HK-2 (cell line): ENCODE measurements at regions not wholly inside any gene's neighbourhood (a gene's known extent, or its start where the extent isn't known, plus 50 kb on each side); places are given as distances from the start of the nearest gene placed in this dataset.

Experiments
- DNase-seq: peaks from one replicate; pipeline ENCODE4 v3.0.0-alpha.2; 2018; ENCODE audit not compliant: unreplicated experiment

DNA sequence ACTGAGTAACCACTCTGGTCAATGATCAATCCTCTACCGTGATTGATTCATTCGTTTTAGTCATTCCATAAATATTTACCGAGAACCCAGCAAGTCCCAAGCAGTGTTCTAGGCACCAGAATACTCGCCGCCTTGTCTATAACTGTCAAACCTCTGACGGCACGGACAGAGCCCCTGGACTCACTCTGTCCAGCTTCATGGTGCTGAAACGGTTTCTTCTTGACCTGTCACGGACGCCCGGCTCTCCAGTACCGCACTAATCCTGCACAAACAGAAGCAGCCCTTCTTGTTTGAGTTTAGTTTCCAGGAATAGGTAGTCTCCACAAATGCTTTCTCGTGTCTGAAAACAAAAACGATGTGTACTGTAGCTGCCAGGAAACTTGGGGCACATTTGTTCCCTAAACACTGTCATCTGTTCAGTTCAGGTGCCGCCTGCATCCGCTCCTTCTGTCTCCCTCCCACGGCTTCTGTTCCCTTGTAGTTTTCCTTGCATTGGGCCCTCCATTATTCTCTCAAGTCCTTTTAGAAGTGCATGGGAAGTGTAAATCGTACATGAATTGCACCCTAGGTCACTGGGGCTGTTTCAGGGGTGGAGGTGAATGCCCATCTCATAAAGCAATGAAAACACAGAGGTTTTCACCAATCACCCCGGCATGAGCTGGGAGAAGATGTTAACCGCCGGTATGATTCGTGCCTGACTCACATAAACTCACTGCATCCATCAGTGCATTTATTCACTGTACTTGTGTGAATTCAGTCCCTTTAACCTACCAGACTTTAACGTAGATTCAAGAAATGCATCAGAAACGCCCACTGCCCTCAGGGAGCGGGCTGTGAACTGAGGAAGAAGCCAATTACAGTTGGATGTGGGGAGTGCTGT lies 209.3 kb upstream of the CDH4 start:
- DNase-seq, result no peak

GRCh38 chr20:61043681-61044080 lies 208.4 kb upstream of the CDH4 start:
- no peak for DNase-seq

GRCh38 chr20:61044499-61044898 lies 207.6 kb upstream of the CDH4 start:
- no peak for DNase-seq

GRCh38 chr20:61045091-61045490 lies 207.0 kb upstream of the CDH4 start:
- DNase-seq, result no peak

DNA sequence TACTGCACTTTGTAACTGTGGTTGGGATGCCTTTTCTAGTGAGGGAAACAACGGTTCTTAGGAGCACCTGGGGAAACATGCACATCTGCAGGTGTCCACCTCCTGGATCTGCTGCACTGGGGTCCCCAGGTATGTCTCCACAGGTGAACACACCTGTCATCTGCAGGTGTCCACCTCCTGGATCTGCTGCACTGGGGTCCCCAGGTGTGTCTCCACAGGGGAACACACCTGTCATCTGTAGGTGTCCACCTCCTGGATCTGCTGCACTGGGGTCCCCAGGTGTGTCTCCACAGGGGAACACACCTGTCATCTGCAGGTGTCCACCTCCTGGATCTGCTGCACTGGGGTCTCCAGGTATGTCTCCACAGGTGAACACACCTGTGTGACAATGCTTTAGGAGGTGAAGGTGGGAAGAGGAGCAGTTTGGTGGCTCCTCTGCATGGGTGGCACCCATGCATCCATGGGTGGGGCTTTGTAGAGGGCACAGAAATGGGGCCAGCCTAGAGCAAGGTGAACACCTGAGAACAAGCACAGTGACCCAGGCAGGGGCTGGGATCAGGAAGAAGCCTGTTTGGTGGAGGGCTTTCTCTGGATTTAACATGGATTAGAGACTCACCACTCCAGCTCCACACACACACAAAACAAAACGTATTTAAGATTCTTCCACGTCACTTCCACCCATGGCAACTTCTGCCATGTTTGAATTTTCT lies 206.0 kb upstream of the CDH4 start:
- no peak for DNase-seq

DNA sequence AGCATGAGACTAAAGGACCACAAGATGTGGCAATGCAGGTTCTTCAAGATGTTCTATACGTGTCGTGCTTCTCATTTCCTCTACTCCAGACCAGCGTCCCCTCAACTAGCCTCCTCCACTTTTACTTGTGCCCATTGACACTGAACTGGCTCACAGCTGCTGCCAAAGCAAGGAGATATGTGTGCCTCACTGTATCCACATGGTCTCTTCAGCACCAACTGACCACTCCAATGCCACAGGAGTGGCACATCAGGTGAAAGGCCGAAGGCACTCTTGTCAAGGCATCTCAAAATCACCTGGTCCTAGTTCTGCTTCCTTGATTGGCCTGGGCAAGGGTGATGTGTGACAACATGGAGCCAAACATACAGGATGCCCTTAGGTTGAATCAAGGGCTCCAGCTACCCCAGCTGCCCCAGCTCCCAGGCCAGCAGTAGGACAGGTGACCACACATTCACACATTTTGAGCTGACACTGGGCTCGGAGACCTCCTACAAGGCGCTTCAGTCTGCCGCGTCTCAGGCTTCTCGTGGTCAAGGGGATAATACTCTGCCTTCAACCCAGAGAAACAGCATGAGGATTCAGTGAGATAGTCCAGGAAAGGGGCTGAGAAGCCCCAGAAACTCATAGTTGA lies 205.2 kb upstream of the CDH4 start:
- no peak for DNase-seq

DNA sequence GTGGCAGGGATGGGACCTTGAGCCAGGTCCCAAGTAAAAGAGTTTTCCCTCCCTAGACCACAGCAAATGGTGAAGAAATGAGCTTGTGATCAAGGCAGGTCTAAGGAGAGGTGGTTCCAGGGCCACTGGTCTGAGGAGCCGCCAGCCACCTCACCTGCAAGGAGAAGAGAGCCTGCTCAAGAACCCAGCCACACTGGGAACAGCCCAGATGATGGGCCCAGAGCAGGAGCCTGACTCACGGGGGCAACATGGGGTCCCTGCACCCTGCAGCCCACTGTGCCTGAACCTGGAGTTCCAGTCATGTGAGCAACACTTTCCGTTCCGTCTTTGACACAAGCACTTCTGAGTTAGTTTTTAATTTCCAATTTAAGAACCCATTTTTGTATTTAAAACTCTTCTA lies 204.5 kb upstream of the CDH4 start:
- no peak for DNase-seq

GRCh38 chr20:61048302-61048701 lies 203.8 kb upstream of the CDH4 start:
- DNase-seq, result no peak

GRCh38 chr20:61049684-61050083 lies 202.4 kb upstream of the CDH4 start:
- DNase-seq, result no peak

GRCh38 chr20:61050336-61050890 lies 201.6 kb upstream of the CDH4 start:
- DNase-seq, result no peak

DNA sequence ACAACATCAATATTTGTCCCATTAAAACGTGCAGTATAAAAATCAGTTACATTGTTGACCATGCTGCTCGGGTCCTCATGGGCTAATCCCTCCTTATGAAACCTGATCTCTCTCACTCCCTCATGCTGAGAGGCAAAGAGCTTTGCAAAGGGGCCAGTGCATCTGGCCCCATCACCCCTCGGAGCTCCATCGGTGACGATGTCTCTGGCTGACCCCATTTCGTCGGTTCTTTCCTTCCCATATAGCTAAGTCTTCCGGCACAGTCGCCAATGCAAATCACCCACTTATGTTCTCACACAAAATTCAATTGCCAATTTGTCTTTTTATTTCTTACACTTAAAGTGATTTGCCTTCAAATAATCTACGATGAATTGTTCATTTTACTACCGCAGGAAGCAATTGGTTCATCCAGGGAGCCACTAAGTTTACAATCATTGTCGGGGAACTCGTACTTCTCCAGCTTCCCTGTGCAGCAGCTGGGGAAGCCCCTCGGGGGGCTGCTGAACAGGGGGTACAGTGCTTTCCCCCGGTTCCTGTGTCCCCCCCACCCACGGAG lies 199.8 kb upstream of the CDH4 start:
- no peak for DNase-seq

DNA sequence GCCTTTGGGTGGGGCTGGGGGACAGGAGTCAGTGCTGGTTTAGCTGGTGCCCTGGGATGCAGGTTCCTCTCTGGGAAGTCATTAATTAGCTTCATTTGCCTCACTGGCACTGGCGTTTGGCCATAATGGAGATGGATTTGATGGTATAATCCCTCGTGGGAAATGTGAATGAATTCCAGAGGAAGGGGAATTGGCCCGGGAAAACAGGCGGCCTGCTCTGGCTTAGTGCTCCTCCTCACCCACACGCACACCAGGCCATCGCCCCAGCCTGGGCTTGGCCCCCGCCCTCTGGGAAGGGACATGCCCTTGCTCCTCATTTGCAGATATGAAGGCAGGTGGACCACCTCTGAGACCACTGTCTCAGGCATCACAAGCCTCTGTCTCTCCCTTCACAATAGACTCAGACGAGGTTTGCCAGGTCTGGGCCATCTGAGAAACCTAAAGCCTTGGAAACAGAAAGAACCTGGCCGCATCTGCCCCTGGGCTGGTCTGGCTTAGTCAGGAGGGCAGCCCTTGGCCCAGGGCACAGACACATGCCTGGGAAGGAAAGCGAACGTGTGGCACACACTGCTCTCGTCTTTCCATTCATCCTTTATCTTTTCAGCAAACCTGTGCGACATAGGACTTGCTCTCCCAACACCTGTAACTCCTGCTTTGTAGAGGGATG lies 199.2 kb upstream of the CDH4 start:
- no peak for DNase-seq

GRCh38 chr20:61053487-61053886 lies 198.6 kb upstream of the CDH4 start:
- no peak for DNase-seq

- DNase-seq, result no peak
Observed at GRCh38 chr20:61053889-61054288, 198.2 kb upstream of the CDH4 start.

GRCh38 chr20:61054411-61054810 lies 197.7 kb upstream of the CDH4 start:
- DNase-seq, result no peak

- DNase-seq, result no peak
Observed at GRCh38 chr20:61055180-61056010, 196.7 kb upstream of the CDH4 start.

DNA sequence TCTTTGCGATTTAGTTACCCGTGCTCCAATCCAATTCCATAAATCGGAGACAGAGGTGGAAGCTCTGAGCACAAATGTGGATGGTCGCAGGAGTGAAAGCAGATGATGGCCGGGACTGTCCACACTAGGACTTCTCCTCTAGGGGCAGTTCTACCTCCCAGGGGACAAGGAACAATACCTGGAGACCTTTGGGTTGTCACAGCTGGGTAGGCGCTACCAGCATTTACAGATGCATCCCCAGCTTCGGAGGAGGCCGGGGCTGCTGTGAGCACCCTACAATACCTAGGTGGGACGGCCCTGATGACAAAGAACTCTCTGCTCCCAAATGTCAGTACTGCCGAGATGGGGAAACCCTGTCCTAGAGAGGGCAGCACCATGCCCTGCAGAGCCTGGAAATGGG lies 195.9 kb upstream of the CDH4 start:
- no peak for DNase-seq

DNA sequence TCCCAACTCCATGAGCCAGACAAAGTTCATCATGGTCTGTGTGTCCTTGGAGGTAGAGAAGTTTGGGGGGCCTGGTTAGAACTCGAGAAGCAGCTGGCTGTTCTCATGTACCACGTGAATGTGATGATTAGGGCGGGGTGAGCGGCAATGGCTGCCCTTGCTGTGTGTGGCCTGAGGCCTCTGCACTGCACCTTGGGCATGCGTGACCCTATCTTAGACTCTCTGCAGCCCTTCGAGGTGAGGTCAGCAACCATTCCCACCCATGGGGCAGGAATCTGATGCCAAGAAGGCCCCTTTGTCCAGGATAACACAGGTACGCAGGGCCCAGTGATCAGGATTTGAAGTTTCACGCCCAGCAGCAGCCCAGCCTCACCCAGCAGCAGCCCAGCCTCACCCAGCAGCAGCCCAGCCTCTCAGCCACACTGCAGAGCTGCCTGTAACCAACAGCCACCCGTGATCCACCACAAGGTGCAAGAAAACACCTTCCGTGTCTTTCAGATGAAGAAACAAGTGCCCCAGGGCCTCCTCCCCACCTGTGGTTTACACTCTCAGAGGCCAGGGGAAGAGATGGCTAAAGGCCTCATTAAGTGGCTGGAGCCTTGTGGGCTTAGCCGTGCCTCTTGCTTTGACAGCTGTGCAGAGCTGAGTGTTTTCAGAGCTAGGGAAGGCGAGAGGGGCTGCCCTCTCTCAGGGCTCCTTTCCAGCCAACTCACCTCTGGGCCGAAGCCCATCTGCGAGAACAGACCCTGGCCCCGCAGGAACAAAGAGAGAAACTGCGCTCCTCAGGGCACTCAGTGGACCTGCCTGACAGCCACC lies 195.2 kb upstream of the CDH4 start:
- no peak for DNase-seq

GRCh38 chr20:61057443-61058121 lies 194.5 kb upstream of the CDH4 start:
- DNase-seq, result no peak
